GM21381 (cell line): ENCODE measurements at regions not wholly inside any gene's neighbourhood (a gene's known extent, or its start where the extent isn't known, plus 50 kb on each side); places are given as distances from the start of the nearest gene placed in this dataset.
"Not testable (repeated sequence)": the region's sequence is repeated elsewhere in the genome, so short reads cannot be mapped to it uniquely, and the experiment has no call there.

Source experiments
- ATAC-seq: cut with Tn5 transposase; IDR thresholded peaks from one replicate; pipeline ENCODE4 v1.9.1; 2021; ENCODE audit warnings: mild to moderate bottlenecking, moderate library complexity; ENCODE audit not compliant: unreplicated experiment

DNA sequence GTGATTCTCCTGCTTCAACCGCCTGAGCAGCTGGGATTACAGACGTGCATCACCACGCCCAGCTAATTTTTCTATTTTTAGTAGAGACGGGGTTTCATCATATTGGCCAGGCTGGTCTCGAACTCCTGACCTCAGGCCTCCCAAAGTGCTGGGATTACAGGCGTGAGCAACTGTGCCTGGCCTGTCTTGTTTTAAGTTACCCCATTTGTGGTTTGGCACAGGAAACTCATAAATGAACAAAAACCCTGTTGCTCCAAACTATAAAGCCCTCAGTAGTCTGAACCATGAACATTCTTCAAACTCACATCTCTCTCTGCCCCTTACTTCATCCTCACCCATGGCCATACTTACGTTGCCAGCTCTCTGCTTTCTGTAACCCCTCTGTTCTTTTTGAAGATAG is 61.7 kb downstream of the RHOU start:
- ATAC-seq = not testable (repeated sequence)

DNA sequence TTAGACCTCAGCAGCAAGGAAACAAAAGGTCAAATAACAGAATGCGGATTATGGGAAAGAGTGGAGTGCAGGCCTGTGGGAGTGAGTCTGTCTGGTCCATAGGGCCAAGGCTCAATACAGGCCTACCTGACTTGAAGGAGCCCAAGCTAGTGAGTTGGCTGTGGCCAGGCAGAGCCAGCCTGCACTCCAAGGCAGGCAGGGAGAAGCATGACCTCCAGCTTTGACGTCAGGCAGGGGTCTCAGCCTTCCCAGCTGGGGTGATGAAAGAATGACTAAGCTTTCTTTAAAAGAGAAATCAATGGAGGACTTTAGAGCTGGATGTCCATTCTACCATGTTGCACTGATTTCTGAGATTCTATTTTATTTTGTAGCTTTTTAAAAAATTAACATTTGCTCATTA is 62.8 kb downstream of the RHOU start:
- ATAC-seq = no peak

- no peak for ATAC-seq
Measured at GRCh38 chr1:228798548-228798947, 63.3 kb downstream of the RHOU start.

GRCh38 chr1:228799924-228800323 is 64.6 kb downstream of the RHOU start:
- no peak for ATAC-seq

DNA sequence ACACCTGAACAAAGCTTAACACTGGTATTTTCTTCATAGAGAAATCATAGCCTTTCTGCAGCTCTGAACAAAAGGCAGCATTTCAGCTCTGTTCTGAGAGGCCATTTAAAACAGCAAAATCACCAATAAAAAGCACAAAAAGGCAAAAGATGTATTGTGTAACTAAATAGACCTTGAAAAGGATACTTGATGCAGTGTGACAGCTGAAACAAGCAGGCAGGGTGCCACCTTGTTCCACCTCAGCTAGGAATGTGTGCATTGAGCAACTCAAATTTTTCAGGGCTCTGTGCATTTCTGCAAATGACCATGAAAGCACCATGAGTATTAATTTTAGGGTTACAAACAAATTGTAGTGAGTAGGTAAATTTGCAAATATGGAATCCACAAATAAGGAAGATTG is 65.8 kb downstream of the RHOU start:
- ATAC-seq = no peak

- ATAC-seq = no peak
Measured at GRCh38 chr1:228802386-228803220, 67.3 kb downstream of the RHOU start.

GRCh38 chr1:228803421-228803820 is 68.1 kb downstream of the RHOU start:
- ATAC-seq = no peak

DNA sequence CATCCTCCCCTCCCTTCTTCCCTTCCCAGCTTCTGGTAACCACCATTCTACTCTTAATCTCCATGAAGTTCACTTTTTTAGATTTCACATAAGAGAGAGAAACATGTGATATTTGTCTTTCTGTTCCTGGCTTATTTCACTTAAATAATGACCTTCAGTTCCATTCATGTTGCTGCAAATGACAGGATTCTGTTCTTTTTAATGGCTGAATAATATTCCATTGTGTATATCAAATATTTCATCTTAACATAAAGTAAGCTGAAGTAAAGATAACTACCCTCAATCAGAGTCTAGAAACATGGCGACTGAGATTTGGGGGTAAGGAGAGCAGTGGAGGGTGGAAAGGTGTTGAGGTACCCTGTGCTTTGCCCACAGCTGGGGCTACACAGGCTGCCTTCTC is 68.9 kb downstream of the RHOU start:
- ATAC-seq = no peak

- ATAC-seq = no peak
Measured at GRCh38 chr1:228804640-228805413, 69.5 kb downstream of the RHOU start.

DNA sequence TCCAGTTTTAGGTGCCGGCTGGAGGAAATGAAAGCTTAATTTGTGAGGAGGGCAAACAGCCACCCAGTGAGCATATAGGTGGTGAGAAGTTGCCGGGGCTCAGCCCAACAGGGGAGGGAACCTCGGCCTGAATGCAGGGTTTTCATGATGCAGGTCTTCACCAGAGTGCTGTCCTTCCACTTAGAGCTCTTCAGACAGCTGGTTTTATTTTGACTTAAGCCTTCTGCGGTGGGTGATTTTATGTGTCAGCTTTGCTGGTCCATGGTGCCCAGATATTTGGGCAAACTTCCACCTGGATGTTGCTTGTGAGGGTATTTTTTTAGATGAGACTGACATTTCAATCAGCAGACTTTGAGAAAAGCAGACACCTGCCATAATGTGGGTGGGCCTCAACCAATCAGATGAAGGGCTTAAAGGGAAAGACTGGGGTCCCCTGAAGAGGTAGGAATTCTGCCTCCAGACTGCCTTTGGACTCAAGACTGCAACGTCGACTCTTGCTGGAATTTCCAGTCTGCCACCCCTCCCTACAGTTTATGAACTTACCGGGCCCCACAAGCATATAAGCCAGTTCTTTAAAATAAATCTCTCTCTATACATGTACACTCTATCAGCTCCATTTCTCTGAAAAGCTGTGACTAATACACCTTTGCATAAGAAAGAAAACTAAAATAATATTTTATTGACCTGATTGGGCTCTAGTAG is 72.8 kb downstream of the RHOU start:
- ATAC-seq = no peak

GRCh38 chr1:228809621-228810394 is 74.5 kb downstream of the RHOU start:
- ATAC-seq = no peak

GRCh38 chr1:228810395-228810758 is 75.1 kb downstream of the RHOU start:
- no peak for ATAC-seq

- peak; percentile 49 for ATAC-seq
Measured at GRCh38 chr1:228810878-228811711, 75.8 kb downstream of the RHOU start.

GRCh38 chr1:228811712-228812305 is 76.5 kb downstream of the RHOU start:
- no peak for ATAC-seq

- ATAC-seq = no peak
Measured at GRCh38 chr1:228812961-228813360, 77.7 kb downstream of the RHOU start.

DNA sequence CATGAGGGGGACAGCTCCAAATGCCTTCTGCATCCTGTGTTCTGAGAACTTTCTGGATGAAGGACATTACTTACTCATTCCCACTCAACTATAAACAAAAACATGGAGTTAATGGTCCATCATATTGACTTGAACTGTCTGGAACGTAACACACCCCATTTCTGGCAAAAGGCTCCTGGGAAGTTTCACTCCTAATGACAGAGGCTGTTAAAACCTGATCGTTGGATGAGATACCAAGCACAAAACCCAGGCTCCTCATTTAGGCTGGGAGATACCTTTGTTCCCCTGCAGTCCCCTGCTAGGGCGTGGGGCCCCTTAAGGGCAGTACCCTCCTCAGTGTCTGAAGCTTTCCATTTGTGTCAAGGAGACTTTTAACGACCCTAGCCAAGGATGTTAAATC is 78.9 kb downstream of the RHOU start:
- ATAC-seq = no peak

DNA sequence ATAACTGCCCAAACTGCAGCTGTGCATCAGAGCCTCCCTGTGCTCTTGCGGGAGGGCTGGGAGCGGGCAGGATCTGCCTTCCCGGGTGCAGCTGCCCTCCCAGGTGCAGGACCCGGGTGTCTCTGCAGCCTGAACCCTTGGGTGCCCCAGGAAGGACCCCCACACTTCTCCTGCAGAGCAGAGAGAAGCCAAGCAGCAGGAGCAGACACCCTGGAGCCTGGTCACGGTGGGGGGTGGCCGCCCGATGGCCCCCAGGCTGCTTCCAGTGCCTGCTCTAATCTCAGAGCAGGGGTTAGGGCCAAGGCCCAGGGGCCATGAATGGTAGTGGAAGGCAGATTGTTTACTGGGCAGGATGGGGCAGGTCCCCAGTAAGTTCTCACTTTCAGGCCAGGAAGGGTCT is 83.0 kb downstream of the RHOU start:
- no peak for ATAC-seq

- no peak for ATAC-seq
Measured at GRCh38 chr1:228818928-228819630, 83.8 kb downstream of the RHOU start.

DNA sequence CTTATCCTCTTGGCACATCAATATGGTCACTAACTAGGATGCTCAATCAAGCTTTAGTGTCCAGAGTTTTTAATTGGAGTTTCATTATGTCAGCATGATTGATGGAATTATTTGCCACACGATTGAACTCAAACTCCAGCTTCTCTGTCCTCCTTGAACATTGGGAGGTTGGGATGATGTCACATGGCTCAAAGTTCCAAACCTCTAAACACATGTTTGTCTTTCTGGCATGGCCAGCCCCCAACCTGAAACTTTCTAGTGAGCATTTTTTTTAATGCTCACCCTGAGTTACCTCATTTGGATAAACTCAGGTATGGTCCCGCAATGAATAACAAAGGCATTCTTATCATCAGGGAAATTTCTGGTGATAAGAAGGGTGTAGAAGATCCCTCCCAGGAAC is 86.0 kb downstream of the RHOU start:
- ATAC-seq = no peak
